Parathyroid adenoma (tissue), 2 donors: ENCODE measurements at regions not wholly inside any gene's neighbourhood (a gene's known extent, or its start where the extent isn't known, plus 50 kb on each side); places are given as distances from the start of the nearest gene placed in this dataset.
"Not testable (repeated sequence)": the region's sequence is repeated elsewhere in the genome, so short reads cannot be mapped to it uniquely, and the experiment has no call there.

Source experiments
- H2AFZ ChIP-seq: fragments of 300-600 bp; sonication (generic); one replicate; pipeline ENCODE4 v1.7.0; 2017; ENCODE audit warnings: antibody characterized with exemption, mild to moderate bottlenecking
- H3K27ac ChIP-seq: fragments of 300-600 bp; sonication (generic); one replicate; pipeline ENCODE4 v1.7.0; 2017
- H3K27me3 ChIP-seq: fragments of 300-600 bp; sonication (generic); one replicate; pipeline ENCODE4 v1.7.0; 2017; ENCODE audit warnings: low read length; ENCODE audit not compliant: control insufficient read depth, insufficient read depth
- H3K36me3 ChIP-seq: fragments of 300-600 bp; sonication (generic); one replicate; pipeline ENCODE4 v1.7.0; 2017; ENCODE audit warnings: low read length; ENCODE audit not compliant: control insufficient read depth, insufficient read depth
- H3K4me1 ChIP-seq: fragments of 300-600 bp; sonication (generic); one replicate; pipeline ENCODE4 v1.7.0; 2017; ENCODE audit warnings: control low read depth
- H3K4me2 ChIP-seq: fragments of 300-600 bp; sonication (generic); one replicate; pipeline ENCODE4 v1.7.0; 2017; ENCODE audit warnings: low read length
- H3K4me3 ChIP-seq: fragments of 300-600 bp; sonication (generic); one replicate; pipeline ENCODE4 v1.7.0; 2017; ENCODE audit warnings: low read depth, low read length
- H3K79me2 ChIP-seq: fragments of 300-600 bp; sonication (generic); one replicate; pipeline ENCODE4 v1.7.0; 2017; ENCODE audit warnings: control low read depth
- H3K9ac ChIP-seq: fragments of 300-600 bp; sonication (generic); one replicate; pipeline ENCODE4 v1.7.0; 2017; ENCODE audit warnings: mild to moderate bottlenecking
- H3K9me3 ChIP-seq: fragments of 300-600 bp; sonication (generic); one replicate; pipeline ENCODE4 v1.7.0; 2017; ENCODE audit warnings: low read length; ENCODE audit not compliant: control insufficient read depth
- CTCF ChIP-seq: fragments of 300-600 bp; sonication (generic); IDR thresholded peaks from one replicate; pipeline ENCODE4 v1.7.0; 2017; ENCODE audit warnings: antibody characterized with exemption, mild to moderate bottlenecking
- donor health status: primary hyperparathyroidism.

- Histone ChIP-seq H3K4me2 (no peak overlapping the region), H3K9me3 (no peaks in the 10 kb centered on the region), H3K27ac (no peak overlapping the region), H2AFZ (no peak overlapping the region), H3K79me2 (no peaks in the 10 kb centered on the region), H3K9ac (no peak overlapping the region), H3K27me3 (no peaks in the 10 kb centered on the region), H3K4me3 (no peak overlapping the region), H3K4me1 (no peaks in the 10 kb centered on the region), H3K36me3 (no peaks in the 10 kb centered on the region)
- no peak for TF ChIP-seq CTCF
Measured at GRCh38 chr14:105910426-105910825, 384.0 kb downstream of the TMEM121 start.

DNA sequence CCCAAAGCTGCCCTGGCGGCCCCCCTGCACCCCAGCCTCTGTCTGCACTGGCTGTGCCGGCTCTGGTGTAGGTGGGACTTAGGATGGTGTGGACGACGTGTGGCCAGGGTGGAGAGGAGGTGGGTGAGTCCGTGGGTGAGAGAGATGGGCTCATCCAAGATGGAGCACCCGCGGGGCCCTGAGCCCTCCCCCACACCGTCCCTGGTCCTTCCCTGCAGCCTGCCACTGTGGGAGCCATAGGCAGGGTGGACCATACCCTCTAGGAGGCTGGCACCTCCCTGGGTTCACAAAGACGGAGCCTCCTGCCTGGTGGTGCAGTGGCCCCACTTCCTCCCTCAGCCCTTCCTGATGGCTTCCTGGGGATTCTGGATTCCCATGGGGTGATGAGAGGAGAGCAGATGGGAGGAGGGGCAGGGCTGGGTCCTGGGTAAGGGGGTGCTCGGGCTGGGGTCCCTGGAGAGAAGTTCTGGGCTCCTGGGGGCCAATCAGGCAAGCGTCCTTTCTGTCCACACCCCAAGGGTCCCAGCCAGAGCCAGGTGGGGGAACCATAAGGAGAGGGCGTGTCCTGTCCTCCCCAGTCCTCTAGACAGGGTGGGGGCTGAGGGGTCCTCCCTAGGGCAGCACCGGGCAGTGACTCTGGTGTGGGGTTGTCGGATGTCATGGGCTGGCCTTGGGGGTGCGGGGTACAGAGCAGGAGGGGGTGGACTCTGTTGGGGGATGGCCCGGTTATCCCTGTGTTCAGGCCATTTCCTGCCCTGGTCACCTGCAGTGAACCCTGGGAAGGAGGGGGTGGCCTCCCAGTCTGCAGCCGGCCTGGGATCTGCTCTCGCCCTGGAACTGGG, 384.8 kb downstream of the TMEM121 start:
- no peaks in the 10 kb centered on the region for H3K27me3 ChIP-seq
- no peaks in the 10 kb centered on the region for H3K36me3 ChIP-seq
- H3K79me2 ChIP-seq, result no peaks in the 10 kb centered on the region
- H2AFZ ChIP-seq, result no peak overlapping the region
- no peak overlapping the region for H3K27ac ChIP-seq
- no peak overlapping the region for H3K4me2 ChIP-seq
- no peak for TF ChIP-seq CTCF
- H3K4me1 ChIP-seq, result no peaks in the 10 kb centered on the region
- no peaks in the 10 kb centered on the region for H3K9me3 ChIP-seq
- H3K9ac ChIP-seq, result no peak overlapping the region
- H3K4me3 ChIP-seq, result no peak overlapping the region

DNA sequence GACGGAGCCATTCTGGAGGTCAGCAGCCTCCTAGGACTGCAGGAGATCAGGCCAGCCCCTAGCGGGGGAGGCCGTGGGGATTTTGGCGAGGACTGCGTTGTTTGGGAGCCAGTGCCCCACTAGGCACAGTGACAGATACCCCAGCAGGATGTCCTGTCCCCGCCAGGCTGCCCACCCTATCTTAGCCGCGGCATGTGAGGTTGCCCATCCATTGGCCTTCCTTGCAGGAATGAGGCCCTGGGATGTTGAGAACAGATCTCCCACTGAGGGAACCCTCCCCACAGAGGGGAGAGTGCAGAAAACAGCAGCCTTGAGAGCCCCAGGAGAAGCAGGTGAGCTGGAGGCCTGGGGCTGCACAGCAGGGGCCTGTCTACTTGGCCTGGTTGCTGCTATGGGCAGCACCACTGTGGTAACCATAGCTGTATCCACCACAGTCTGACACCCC, 385.5 kb downstream of the TMEM121 start:
- not testable (repeated sequence) for H3K4me2 ChIP-seq, H3K79me2 ChIP-seq, H3K27ac ChIP-seq, H3K4me1 ChIP-seq, H3K9ac ChIP-seq, H3K36me3 ChIP-seq, H2AFZ ChIP-seq, H3K4me3 ChIP-seq, H3K27me3 ChIP-seq, H3K9me3 ChIP-seq

DNA sequence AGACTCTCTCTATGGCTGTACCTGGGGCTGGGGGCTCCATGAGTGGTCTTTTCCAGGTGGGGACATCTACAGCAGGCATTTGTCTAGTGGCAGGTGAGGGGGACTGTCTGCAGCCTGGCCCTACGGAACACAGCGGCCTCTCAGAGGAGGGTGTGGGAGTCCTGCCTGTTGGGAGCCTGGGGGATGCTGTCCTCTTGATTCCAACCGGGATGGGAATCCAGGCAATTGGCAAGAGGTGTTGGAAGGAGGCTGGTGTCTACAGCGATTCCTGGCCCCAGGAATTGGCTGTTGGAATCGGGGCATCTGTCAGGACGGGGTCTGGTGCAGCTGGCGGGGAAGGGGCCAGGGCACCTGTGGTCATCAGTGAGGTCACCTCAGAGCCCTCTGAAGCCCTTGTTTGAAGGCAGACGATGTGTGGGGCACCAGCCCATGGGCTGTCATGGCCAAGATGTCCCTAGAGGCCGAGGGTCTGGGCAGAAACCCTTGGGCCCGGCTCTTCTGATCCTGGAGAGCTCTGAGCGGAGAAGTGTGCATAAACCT, 386.3 kb downstream of the TMEM121 start:
- H3K27me3 ChIP-seq, result no peaks in the 10 kb centered on the region
- H3K9ac ChIP-seq, result no peak overlapping the region
- no peaks in the 10 kb centered on the region for H3K79me2 ChIP-seq
- no peaks in the 10 kb centered on the region for H3K9me3 ChIP-seq
- no peak overlapping the region for H3K27ac ChIP-seq
- H3K4me3 ChIP-seq, result no peak overlapping the region
- no peak overlapping the region for H2AFZ ChIP-seq
- H3K4me1 ChIP-seq, result no peaks in the 10 kb centered on the region
- no peak overlapping the region for H3K4me2 ChIP-seq
- no peaks in the 10 kb centered on the region for H3K36me3 ChIP-seq
- no peak for TF ChIP-seq CTCF

DNA sequence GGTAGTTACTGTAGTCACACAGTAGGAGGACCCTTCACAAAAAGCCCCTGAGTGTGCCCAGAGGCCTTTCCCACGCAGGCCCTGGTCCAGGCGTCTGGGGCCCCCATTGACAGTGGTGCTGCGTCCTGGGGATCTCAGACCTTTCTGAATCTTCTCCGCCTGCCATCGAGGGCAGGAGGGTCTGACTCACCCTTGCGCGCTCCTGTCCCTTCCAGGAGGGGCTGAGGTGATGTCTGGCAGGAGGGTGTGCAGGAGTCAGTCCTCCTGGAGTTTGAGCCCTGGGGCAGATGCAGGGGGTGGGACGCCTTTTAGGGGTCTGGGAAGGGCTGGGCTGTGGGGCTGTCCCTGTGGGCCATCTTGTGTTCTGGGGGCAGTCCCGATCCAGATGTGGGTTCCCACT, 386.8 kb downstream of the TMEM121 start:
- H3K9ac ChIP-seq, result no peak overlapping the region
- H3K4me2 ChIP-seq, result no peak overlapping the region
- no peak for TF ChIP-seq CTCF
- H2AFZ ChIP-seq, result no peak overlapping the region
- no peaks in the 10 kb centered on the region for H3K27me3 ChIP-seq
- no peaks in the 10 kb centered on the region for H3K9me3 ChIP-seq
- no peak overlapping the region for H3K27ac ChIP-seq
- no peaks in the 10 kb centered on the region for H3K36me3 ChIP-seq
- no peaks in the 10 kb centered on the region for H3K4me1 ChIP-seq
- H3K79me2 ChIP-seq, result no peaks in the 10 kb centered on the region
- H3K4me3 ChIP-seq, result no peak overlapping the region
